ENCODE measurements at regions not wholly inside any gene's neighbourhood (a gene's known extent, or its start where the extent isn't known, plus 50 kb on each side); places are given as distances from the start of the nearest gene placed in this dataset.

DNA sequence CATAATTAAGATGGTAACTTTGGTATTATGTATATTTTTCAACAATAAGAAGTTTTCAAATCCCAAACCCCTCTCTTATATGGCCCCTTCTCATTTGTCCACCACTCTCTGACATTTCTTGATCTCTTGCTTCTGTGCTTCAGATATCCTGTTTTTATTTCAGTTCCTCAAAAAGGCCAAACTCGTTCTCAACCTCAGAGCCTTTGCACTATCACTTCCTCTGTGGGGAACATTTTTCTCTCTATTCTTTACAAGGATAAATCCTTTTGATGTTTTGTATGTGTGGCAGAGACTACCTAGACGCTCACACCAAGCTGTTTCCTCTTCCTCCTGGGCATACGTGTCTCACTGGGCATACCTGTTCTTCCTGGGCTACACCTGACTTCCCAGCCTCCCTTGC is 54.2 kb upstream of the FRMD4A start:
- TF ChIP-seq, protein P1, sequence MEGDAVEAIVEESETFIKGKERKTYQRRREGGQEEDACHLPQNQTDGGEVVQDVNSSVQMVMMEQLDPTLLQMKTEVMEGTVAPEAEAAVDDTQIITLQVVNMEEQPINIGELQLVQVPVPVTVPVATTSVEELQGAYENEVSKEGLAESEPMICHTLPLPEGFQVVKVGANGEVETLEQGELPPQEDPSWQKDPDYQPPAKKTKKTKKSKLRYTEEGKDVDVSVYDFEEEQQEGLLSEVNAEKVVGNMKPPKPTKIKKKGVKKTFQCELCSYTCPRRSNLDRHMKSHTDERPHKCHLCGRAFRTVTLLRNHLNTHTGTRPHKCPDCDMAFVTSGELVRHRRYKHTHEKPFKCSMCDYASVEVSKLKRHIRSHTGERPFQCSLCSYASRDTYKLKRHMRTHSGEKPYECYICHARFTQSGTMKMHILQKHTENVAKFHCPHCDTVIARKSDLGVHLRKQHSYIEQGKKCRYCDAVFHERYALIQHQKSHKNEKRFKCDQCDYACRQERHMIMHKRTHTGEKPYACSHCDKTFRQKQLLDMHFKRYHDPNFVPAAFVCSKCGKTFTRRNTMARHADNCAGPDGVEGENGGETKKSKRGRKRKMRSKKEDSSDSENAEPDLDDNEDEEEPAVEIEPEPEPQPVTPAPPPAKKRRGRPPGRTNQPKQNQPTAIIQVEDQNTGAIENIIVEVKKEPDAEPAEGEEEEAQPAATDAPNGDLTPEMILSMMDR (IDR thresholded peaks at IDR 0.05), result no peak
- no peak for TF ChIP-seq EZH2 (IDR thresholded peaks at IDR 0.05)

Data from neural progenitor cell (in vitro differentiated cells).